Esophagus muscularis mucosa (tissue), 3 donors: ENCODE measurements at regions not wholly inside any gene's neighbourhood (a gene's known extent, or its start where the extent isn't known, plus 50 kb on each side); places are given as distances from the start of the nearest gene placed in this dataset.

Experiments
- CTCF ChIP-seq, 3 experiments: fragments of 200-600 bp in 2 of 3; fragments of 450-650 bp in 1 of 3; sonication (generic) in 2 of 3; IDR thresholded peaks; one replicate each; pipeline ENCODE4 v1.5.1; 2017 to 2019; ENCODE audit warnings: antibody characterized with exemption in 3 of 3, mild to moderate bottlenecking in 2 of 3, moderate library complexity in 1 of 3
- EP300 ChIP-seq: sonication (generic); formaldehyde crosslinking; IDR thresholded peaks from one replicate; pipeline ENCODE4 v1.6.1; 2017; ENCODE audit warnings: antibody characterized with exemption

DNA sequence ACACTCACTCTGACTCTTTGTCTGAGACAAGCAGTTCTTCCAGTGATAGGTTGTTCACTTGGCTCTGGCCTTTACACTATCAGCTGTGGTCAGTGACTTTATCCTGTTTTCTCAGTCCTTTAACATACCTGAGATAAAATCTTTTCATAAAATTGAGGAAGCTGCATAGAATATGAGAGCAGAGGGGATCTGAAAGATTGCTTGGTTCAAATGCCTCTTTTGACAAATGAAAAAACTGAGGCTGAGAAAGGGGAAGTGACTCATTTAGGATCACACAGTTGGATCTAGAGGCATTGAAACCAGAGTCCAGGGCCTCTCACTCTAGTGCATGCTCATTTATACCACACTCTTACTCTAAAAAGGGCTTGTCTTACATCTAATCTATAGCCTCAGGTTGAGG, 277.0 kb upstream of the TBX18 start:
- no peak for TF ChIP-seq EP300
- TF ChIP-seq CTCF (IDR thresholded peaks at IDR 0.05): no peak
